B cell (primary cell): ENCODE measurements at regions not wholly inside any gene's neighbourhood (a gene's known extent, or its start where the extent isn't known, plus 50 kb on each side); places are given as distances from the start of the nearest gene placed in this dataset.

ENCODE experiments used
- ATAC-seq: fragments of 200-7000 bp; cut with Tn5 transposase; one replicate; pipeline ENCODE4 v1.10.0; 2021; ENCODE audit warnings: low read depth, mild to moderate bottlenecking, moderate number of reproducible peaks, moderate library complexity
- CTCF ChIA-PET: fragments of 350-600 bp; sonication (Branson Sonifier 250); formaldehyde crosslinking; loops from one replicate; lab custom pipeline; 2021; ENCODE audit warnings: antibody characterized with exemption, inconsistent platforms; lab: Charles Lee
- POLR2A ChIA-PET: fragments of 350-600 bp; sonication (Branson Sonifier 250); formaldehyde crosslinking; loops from one replicate; lab custom pipeline; 2021; ENCODE audit warnings: antibody characterized with exemption; lab: Charles Lee
- DNase-seq: peaks from one replicate; pipeline ENCODE4 v3.0.0; 2013
- H2AFZ ChIP-seq: 2 replicates; pipeline ENCODE4 v1.6.1; 2012; ENCODE audit warnings: mild to moderate bottlenecking, low read depth, low read length; ENCODE audit not compliant: insufficient read depth, poor library complexity, severe bottlenecking
- H3K27ac ChIP-seq, 2 donors: 1 replicate in 1 of 2; 2 replicates in 1 of 2; pipeline ENCODE4 v1.5.1; 2012 to 2013; ENCODE audit warnings: low read length in 2 of 2, mild to moderate bottlenecking in 2 of 2, moderate library complexity in 1 of 2
- H3K27me3 ChIP-seq, 4 experiments: fragments of 200-600 bp in 1 of 4; sonication (generic) in 1 of 4; replicated peaks in 1 of 4; 1 replicate in 2 of 4; 2 replicates in 2 of 4; pipeline versions ENCODE4 v1.6.1 to v1.7.0; 2013 to 2016; ENCODE audit warnings: low read length in 3 of 4, mild to moderate bottlenecking in 2 of 4, mixed read lengths in 1 of 4, moderate library complexity in 1 of 4; ENCODE audit not compliant: insufficient read depth in 4 of 4, control insufficient read depth in 3 of 4; ENCODE audit errors: control extremely low read depth in 1 of 4
- H3K36me3 ChIP-seq, 2 experiments: replicated peaks in 1 of 2; 1 replicate in 1 of 2; 2 replicates in 1 of 2; pipeline versions ENCODE4 v1.6.1 to v1.7.1; 2013; ENCODE audit warnings: low read length in 1 of 2; ENCODE audit not compliant: insufficient read depth in 2 of 2, control insufficient read depth in 1 of 2; ENCODE audit errors: control extremely low read depth in 1 of 2, extremely low read depth in 1 of 2
- H3K4me1 ChIP-seq, 2 donors: fragments of 200-600 bp in 1 of 2; sonication (generic) in 1 of 2; 1 replicate in 1 of 2; 2 replicates in 1 of 2; pipeline versions ENCODE4 v1.5.1 to v1.6.1; 2013 to 2017; ENCODE audit warnings: low read length in 2 of 2; ENCODE audit not compliant: control insufficient read depth in 2 of 2, insufficient read depth in 2 of 2
- H3K4me2 ChIP-seq: replicated peaks from 2 replicates; pipeline ENCODE3; 2012; ENCODE audit warnings: mild to moderate bottlenecking, low read depth, low read length; ENCODE audit not compliant: poor library complexity, severe bottlenecking
- H3K4me3 ChIP-seq, 5 experiments: fragments of 200-600 bp in 1 of 5; sonication (generic) in 1 of 5; 1 replicate in 3 of 5; 2 replicates in 2 of 5; pipeline versions ENCODE4 v1.5.1 to v1.7.0; 2011 to 2016; ENCODE audit warnings: low read length in 4 of 5, mild to moderate bottlenecking in 4 of 5, low read depth in 2 of 5, control low read depth in 1 of 5, moderate library complexity in 1 of 5; ENCODE audit not compliant: insufficient read depth in 1 of 5; ENCODE audit errors: control extremely low read depth in 1 of 5, extremely low read depth in 1 of 5
- H3K79me2 ChIP-seq: fragments of 200-600 bp; sonication (generic); one replicate; pipeline ENCODE4 v1.6.0; 2016; ENCODE audit warnings: low read length; ENCODE audit not compliant: control insufficient read depth, insufficient read depth
- H3K9ac ChIP-seq: fragments of 200-600 bp; sonication (generic); 2 replicates; pipeline ENCODE4 v1.6.1; 2017; ENCODE audit warnings: mild to moderate bottlenecking, low read length, moderate library complexity
- H3K9me3 ChIP-seq, 3 donors: one replicate each; pipeline versions ENCODE4 v1.6.1 to v1.7.1; 2013; ENCODE audit warnings: low read length in 2 of 3; ENCODE audit not compliant: control insufficient read depth in 2 of 3, insufficient read depth in 1 of 3; ENCODE audit errors: control extremely low read depth in 1 of 3
- H4K20me1 ChIP-seq: 2 replicates; pipeline ENCODE4 v1.6.0; 2012; ENCODE audit warnings: mild to moderate bottlenecking, low read length; ENCODE audit not compliant: insufficient read depth, control insufficient read depth, poor library complexity, severe bottlenecking
- H3K27ac Mint-ChIP-seq: one replicate; pipeline ENCODE4 v1.8.0; 2021; ENCODE audit warnings: mixed read lengths
- H3K27me3 Mint-ChIP-seq: one replicate; pipeline ENCODE4 v1.8.0; 2021; ENCODE audit warnings: mixed read lengths
- H3K4me1 Mint-ChIP-seq: one replicate; pipeline ENCODE4 v1.8.0; 2021; ENCODE audit warnings: mixed read lengths
- H3K4me3 Mint-ChIP-seq: one replicate; pipeline ENCODE4 v1.8.0; 2021; ENCODE audit warnings: mixed read lengths
- H3K9me3 Mint-ChIP-seq: one replicate; pipeline ENCODE4 v1.8.0; 2022; ENCODE audit warnings: mixed read lengths; ENCODE audit not compliant: insufficient read depth
- CTCF ChIP-seq: fragments of 200-600 bp; IDR thresholded peaks from one replicate; pipeline ENCODE4 v1.8.0; 2022; ENCODE audit warnings: antibody characterized with exemption, mild to moderate bottlenecking
- EZH2 ChIP-seq: IDR thresholded peaks from 2 replicates; pipeline ENCODE4 v1.6.1; 2012; ENCODE audit warnings: borderline replicate concordance, low read depth, mild to moderate bottlenecking, moderate library complexity, low read length; ENCODE audit not compliant: insufficient read depth, poor library complexity, severe bottlenecking
- WGBS: methylation state at CpG from one replicate; pipeline ENCODE4 v1.1.5; 2013; ENCODE audit warnings: missing lambda C conversion rate; ENCODE audit not compliant: insufficient coverage; 5-methylcytosine and 5-hydroxymethylcytosine counted together
- intact Hi-C: fragments of 100-400 bp; cut with micrococcal nuclease; formaldehyde crosslinking; loops from one replicate; pipeline ENCODE4 v1.10.0; 2022

- DNase-seq (no peak), ATAC-seq (no peak)
- Histone ChIP-seq H3K4me3 (no peak overlapping the region), H3K4me1 (peaks cover 17 to 24% of the 10 kb centered on the region in 2 donors), H3K9me3 (peaks cover 0 to 13% (median 5%) of the 10 kb centered on the region in 3 donors), H3K36me3 (no peaks in the 10 kb centered on the region), H3K27ac (peak overlapping the region in 1 of 2 donors; percentile 8), H4K20me1 (no peaks in the 10 kb centered on the region), H3K27me3 (no peaks in the 10 kb centered on the region), H2AFZ (no peak overlapping the region), H3K79me2 (no peaks in the 10 kb centered on the region), H3K9ac (no peak overlapping the region), H3K4me2 (no peak overlapping the region)
- TF ChIP-seq CTCF (no peak), EZH2 (no peak)
- CTCF ChIA-PET: interaction anchor here (1.3 kb wide), 1 partner anchor 10 kb away, joined by 3 read pairs; no protein-coding TSS in a partner anchor
- no peak overlapping the region for H3K4me3 Mint-ChIP-seq
- POLR2A ChIA-PET: interaction anchor here (1.1 kb wide), 1 partner anchor 90 kb away, joined by 3 read pairs; no protein-coding TSS in a partner anchor
- no peaks in the 10 kb centered on the region for H3K27me3 Mint-ChIP-seq
- peaks cover 24% of the 10 kb centered on the region for H3K4me1 Mint-ChIP-seq
- peak overlapping the region; percentile 28 for H3K27ac Mint-ChIP-seq
- no CpG with 5 or more reads among the region's 1 CpG for WGBS
- intact Hi-C loops: no loop called here
- peaks cover 5% of the 10 kb centered on the region for H3K9me3 Mint-ChIP-seq
Measured at GRCh38 chr3:194046531-194046930, 89.4 kb upstream of the HES1 start.

GRCh38 chr3:194046995-194047645 is 88.8 kb upstream of the HES1 start:
- Mint-ChIP-seq H3K9me3 (peaks cover 5% of the 10 kb centered on the region), H3K27ac (peak overlapping the region; percentile 69), H3K27me3 (no peaks in the 10 kb centered on the region), H3K4me3 (no peak overlapping the region), H3K4me1 (peaks cover 29% of the 10 kb centered on the region)
- no peak overlapping the region for H3K4me3 ChIP-seq
- no peak for TF ChIP-seq EZH2
- no peak for TF ChIP-seq CTCF
- DNase-seq: peak; percentile 51
- H3K9ac ChIP-seq: no peak overlapping the region
- POLR2A ChIA-PET: interaction anchor here (1.1 kb wide), 1 partner anchor 90 kb away, joined by 3 read pairs; no protein-coding TSS in a partner anchor
- no peaks in the 10 kb centered on the region for H3K79me2 ChIP-seq
- CTCF ChIA-PET: interaction anchor here (1.3 kb wide), 1 partner anchor 9 kb away, joined by 3 read pairs; no protein-coding TSS in a partner anchor
- peak overlapping the region in 1 of 2 donors; percentile 8 for H3K27ac ChIP-seq
- peak overlapping the region; percentile 25 for H3K4me2 ChIP-seq
- peaks cover 20 to 30% of the 10 kb centered on the region in 2 donors for H3K4me1 ChIP-seq
- WGBS: 4% methylated on average over 2 of the region's 4 CpGs
- H3K36me3 ChIP-seq: no peaks in the 10 kb centered on the region
- intact Hi-C loops: no loop called here
- H4K20me1 ChIP-seq: no peaks in the 10 kb centered on the region
- H2AFZ ChIP-seq: peak overlapping the region; percentile 39
- H3K27me3 ChIP-seq: no peaks in the 10 kb centered on the region
- peaks cover 0 to 18% (median 11%) of the 10 kb centered on the region in 3 donors for H3K9me3 ChIP-seq
- ATAC-seq: peak; percentile 72
